SU-DHL-6 (cell line): ENCODE measurements at regions not wholly inside any gene's neighbourhood (a gene's known extent, or its start where the extent isn't known, plus 50 kb on each side); places are given as distances from the start of the nearest gene placed in this dataset.

ENCODE experiments used
- H2AFZ ChIP-seq: fragments of 200-600 bp; sonication (generic); 2 replicates; pipeline ENCODE4 v1.6.1; 2014; ENCODE audit warnings: low read depth, mild to moderate bottlenecking, moderate library complexity, mixed read lengths, antibody characterized with exemption, low read length; ENCODE audit not compliant: severe bottlenecking
- H3F3A ChIP-seq: fragments of 200-600 bp; shearing (Covaris generic); 2 replicates; pipeline ENCODE4 v1.6.0; 2016; ENCODE audit warnings: antibody characterized with exemption, mild to moderate bottlenecking; ENCODE audit not compliant: insufficient read depth
- H3K27ac ChIP-seq: fragments of 200-600 bp; sonication (generic); 2 replicates; pipeline ENCODE4 v1.5.1; 2016; ENCODE audit warnings: low read depth, mild to moderate bottlenecking, low read length, moderate library complexity, mixed read lengths
- H3K27me3 ChIP-seq: fragments of 200-600 bp; sonication (generic), shearing (Covaris generic); 2 replicates; pipeline ENCODE4 v1.6.0; 2014; ENCODE audit warnings: mild to moderate bottlenecking, low read length
- H3K36me3 ChIP-seq: fragments of 200-600 bp; sonication (generic); 2 replicates; pipeline ENCODE4 v1.6.1; 2014; ENCODE audit warnings: mild to moderate bottlenecking, low read length, mixed read lengths
- H3K4me2 ChIP-seq: fragments of 300-600, 200-600 bp; shearing (Covaris generic), sonication (generic); 2 replicates; pipeline ENCODE4 v1.6.0; 2014; ENCODE audit warnings: low read length, low read depth, mild to moderate bottlenecking; ENCODE audit not compliant: poor library complexity, severe bottlenecking
- H3K4me3 ChIP-seq: fragments of 200-600 bp; sonication (generic); 2 replicates; pipeline ENCODE4 v1.5.1; 2014; ENCODE audit warnings: antibody characterized with exemption, low read length, mild to moderate bottlenecking, mixed read lengths; ENCODE audit not compliant: insufficient read depth, poor library complexity, severe bottlenecking
- H3K79me2 ChIP-seq: fragments of 200-600 bp; sonication (generic); 2 replicates; pipeline ENCODE4 v1.6.1; 2014; ENCODE audit warnings: mild to moderate bottlenecking, low read length, moderate library complexity; ENCODE audit not compliant: insufficient read depth
- H3K9ac ChIP-seq: fragments of 200-600 bp; sonication (generic); 2 replicates; pipeline ENCODE4 v1.7.0; 2014; ENCODE audit warnings: mild to moderate bottlenecking, low read length
- H3K9me2 ChIP-seq: fragments of 200-600 bp; sonication (generic); replicated peaks from 2 replicates; pipeline ENCODE4 v1.6.1; 2014; ENCODE audit warnings: low read length; ENCODE audit not compliant: insufficient read depth
- H3K9me3 ChIP-seq: fragments of 200-600 bp; sonication (generic); 2 replicates; pipeline ENCODE4 v1.6.1; 2014; ENCODE audit warnings: low read length, mixed read lengths; ENCODE audit not compliant: insufficient read depth
- H4K20me1 ChIP-seq: fragments of 200-600 bp; sonication (generic); 2 replicates; pipeline ENCODE4 v1.6.1; 2014; ENCODE audit warnings: low read depth, mild to moderate bottlenecking, antibody characterized with exemption, low read length, moderate library complexity, mixed read lengths
- EZH2phosphoT487 ChIP-seq: fragments of 200-600 bp; sonication (generic), shearing (Covaris generic); conservative IDR thresholded peaks from 2 replicates; pipeline ENCODE4 v1.6.1; 2018; ENCODE audit warnings: mild to moderate bottlenecking, antibody characterized with exemption, low read length, moderate library complexity, mixed read lengths
- TF ChIP-seq, protein P1 (sequence below): fragments of 200-600 bp; sonication (generic); IDR thresholded peaks from one replicate; pipeline ENCODE4 v1.5.1; 2017; ENCODE audit warnings: antibody characterized with exemption, mild to moderate bottlenecking, low read length, moderate library complexity; ENCODE audit not compliant: insufficient read depth, poor library complexity, severe bottlenecking

DNA sequence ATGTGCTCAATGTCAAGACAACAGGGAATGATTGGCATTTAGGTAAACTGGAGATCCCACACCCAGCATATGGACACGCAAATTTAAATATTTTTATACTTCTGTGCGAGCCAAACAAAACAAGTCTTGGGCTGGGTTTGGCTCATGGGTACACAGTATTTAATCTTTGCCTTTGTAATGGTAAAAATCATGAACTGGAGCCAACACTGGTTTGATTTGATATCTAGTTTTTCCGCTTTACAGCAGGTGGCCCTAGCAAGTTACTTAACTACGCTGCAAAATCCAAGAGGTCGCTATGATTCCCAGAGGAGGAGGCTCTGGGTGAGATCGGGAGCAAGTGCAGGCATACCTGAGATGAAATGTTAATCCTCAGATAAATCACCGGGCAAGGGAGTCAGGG is 207.9 kb upstream of the SATB1 start:
- H3K27ac ChIP-seq = no peak overlapping the region
- H3K4me2 ChIP-seq = no peak overlapping the region
- no peak overlapping the region for H3K9ac ChIP-seq
- no peaks in the 10 kb centered on the region for H3K79me2 ChIP-seq
- H3K4me3 ChIP-seq = no peak overlapping the region
- H3K9me3 ChIP-seq = no peaks in the 10 kb centered on the region
- H3F3A ChIP-seq = no peaks in the 10 kb centered on the region
- no peak for TF ChIP-seq EZH2phosphoT487
- TF ChIP-seq, protein P1, sequence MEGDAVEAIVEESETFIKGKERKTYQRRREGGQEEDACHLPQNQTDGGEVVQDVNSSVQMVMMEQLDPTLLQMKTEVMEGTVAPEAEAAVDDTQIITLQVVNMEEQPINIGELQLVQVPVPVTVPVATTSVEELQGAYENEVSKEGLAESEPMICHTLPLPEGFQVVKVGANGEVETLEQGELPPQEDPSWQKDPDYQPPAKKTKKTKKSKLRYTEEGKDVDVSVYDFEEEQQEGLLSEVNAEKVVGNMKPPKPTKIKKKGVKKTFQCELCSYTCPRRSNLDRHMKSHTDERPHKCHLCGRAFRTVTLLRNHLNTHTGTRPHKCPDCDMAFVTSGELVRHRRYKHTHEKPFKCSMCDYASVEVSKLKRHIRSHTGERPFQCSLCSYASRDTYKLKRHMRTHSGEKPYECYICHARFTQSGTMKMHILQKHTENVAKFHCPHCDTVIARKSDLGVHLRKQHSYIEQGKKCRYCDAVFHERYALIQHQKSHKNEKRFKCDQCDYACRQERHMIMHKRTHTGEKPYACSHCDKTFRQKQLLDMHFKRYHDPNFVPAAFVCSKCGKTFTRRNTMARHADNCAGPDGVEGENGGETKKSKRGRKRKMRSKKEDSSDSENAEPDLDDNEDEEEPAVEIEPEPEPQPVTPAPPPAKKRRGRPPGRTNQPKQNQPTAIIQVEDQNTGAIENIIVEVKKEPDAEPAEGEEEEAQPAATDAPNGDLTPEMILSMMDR = no peak
- H4K20me1 ChIP-seq = no peaks in the 10 kb centered on the region
- no peaks in the 10 kb centered on the region for H3K27me3 ChIP-seq
- no peaks in the 10 kb centered on the region for H3K36me3 ChIP-seq
- no peaks in the 10 kb centered on the region for H3K9me2 ChIP-seq
- H2AFZ ChIP-seq = no peak overlapping the region

DNA sequence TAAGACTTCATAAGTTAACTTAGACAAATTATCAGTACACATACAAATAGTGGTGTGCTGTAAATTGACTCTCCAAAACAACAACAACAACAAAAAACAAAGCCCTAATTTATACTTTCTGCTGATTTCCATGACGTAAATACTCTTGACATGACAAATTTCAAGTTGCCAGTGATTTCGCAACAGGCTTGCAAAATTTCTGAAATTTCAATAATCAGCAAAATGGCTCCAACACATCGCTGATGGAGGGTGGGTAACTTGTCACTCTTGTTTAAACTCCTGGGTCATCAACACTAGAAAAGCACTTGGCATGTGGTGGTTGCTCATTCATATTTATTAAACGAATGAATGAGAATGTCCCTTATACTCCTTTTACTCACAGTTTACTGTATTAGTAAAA is 205.2 kb upstream of the SATB1 start:
- Histone ChIP-seq H3K27me3 (no peaks in the 10 kb centered on the region), H3K4me3 (no peak overlapping the region), H3K27ac (no peak overlapping the region), H2AFZ (no peak overlapping the region), H4K20me1 (no peaks in the 10 kb centered on the region), H3F3A (no peaks in the 10 kb centered on the region), H3K9me2 (no peaks in the 10 kb centered on the region), H3K79me2 (no peaks in the 10 kb centered on the region), H3K36me3 (no peaks in the 10 kb centered on the region), H3K9me3 (no peaks in the 10 kb centered on the region), H3K9ac (no peak overlapping the region), H3K4me2 (no peak overlapping the region)
- TF ChIP-seq EZH2phosphoT487 = no peak

DNA sequence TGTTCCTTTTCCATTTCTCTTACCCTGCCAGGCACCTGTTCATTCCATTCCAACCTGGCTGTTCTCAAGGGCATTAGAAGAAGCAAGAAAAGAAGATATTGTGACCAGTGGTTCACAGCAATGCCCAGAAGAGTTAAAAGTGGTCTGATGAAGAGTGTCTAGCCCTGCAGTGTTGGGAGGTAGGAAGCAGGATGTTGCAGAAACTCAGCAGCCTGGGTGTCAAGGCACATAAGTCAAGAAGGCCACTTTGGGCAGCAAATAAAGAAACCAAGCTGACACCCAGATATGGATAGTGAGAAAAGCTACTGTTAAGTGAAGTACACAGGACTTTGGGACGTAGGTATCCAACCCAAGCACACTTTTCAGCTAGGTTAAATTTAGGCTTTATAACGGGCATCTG is 199.9 kb upstream of the SATB1 start:
- H3K9me2 ChIP-seq = no peaks in the 10 kb centered on the region
- no peak overlapping the region for H2AFZ ChIP-seq
- no peaks in the 10 kb centered on the region for H3K9me3 ChIP-seq
- H3K4me2 ChIP-seq = no peak overlapping the region
- TF ChIP-seq, protein P1 = no peak
- TF ChIP-seq EZH2phosphoT487 = no peak
- H3K79me2 ChIP-seq = no peaks in the 10 kb centered on the region
- no peaks in the 10 kb centered on the region for H3F3A ChIP-seq
- H4K20me1 ChIP-seq = no peaks in the 10 kb centered on the region
- no peaks in the 10 kb centered on the region for H3K36me3 ChIP-seq
- H3K27me3 ChIP-seq = no peaks in the 10 kb centered on the region
- no peak overlapping the region for H3K4me3 ChIP-seq
- H3K27ac ChIP-seq = no peak overlapping the region
- no peak overlapping the region for H3K9ac ChIP-seq

DNA sequence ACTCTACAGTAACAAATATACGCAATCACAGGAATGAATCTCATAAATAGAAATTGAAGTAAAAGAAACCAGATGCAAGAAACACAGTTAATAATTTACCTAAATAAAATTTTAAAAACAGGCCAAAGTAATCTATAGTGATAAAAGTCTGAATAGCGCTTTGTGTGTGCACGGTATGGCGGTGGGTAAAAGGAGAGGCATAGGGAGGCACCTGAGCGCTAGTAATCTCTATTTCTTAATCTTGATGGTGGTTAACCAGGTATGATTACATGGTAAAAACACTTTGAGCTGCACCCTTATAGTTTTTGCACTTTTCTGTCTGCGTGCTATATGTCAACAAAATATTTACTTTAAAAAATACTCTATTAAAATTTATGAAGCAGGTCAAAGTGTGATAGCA is 198.1 kb upstream of the SATB1 start:
- no peak overlapping the region for H2AFZ ChIP-seq
- no peak for TF ChIP-seq EZH2phosphoT487
- TF ChIP-seq, protein P1 = no peak
- H3K27ac ChIP-seq = no peak overlapping the region
- H3F3A ChIP-seq = no peaks in the 10 kb centered on the region
- H3K4me3 ChIP-seq = no peak overlapping the region
- no peaks in the 10 kb centered on the region for H3K36me3 ChIP-seq
- no peaks in the 10 kb centered on the region for H3K79me2 ChIP-seq
- H3K9me2 ChIP-seq = no peaks in the 10 kb centered on the region
- no peak overlapping the region for H3K4me2 ChIP-seq
- no peaks in the 10 kb centered on the region for H4K20me1 ChIP-seq
- no peak overlapping the region for H3K9ac ChIP-seq
- H3K27me3 ChIP-seq = no peaks in the 10 kb centered on the region
- H3K9me3 ChIP-seq = no peaks in the 10 kb centered on the region; the same call in 1 of the 2 replicates
